PC-9 (cell line): ENCODE measurements at regions not wholly inside any gene's neighbourhood (a gene's known extent, or its start where the extent isn't known, plus 50 kb on each side); places are given as distances from the start of the nearest gene placed in this dataset.

Experiments
- BruUV-seq: library from RNA; stranded (reverse); fragments of 400-500 nt; replicated peaks from 2 replicates; lab custom pipeline; 2021; lab: Mats Ljungman, UMichigan
- CTCF ChIA-PET: fragments of 300-600 bp; sonication (Branson Sonifier 250); formaldehyde crosslinking; loops from one replicate; lab custom pipeline; 2022; ENCODE audit warnings: antibody characterized with exemption; lab: Charles Lee
- POLR2A ChIA-PET: fragments of 300-600 bp; sonication (Branson Sonifier 250); formaldehyde crosslinking; loops from one replicate; lab custom pipeline; 2022; ENCODE audit warnings: antibody characterized with exemption; ENCODE audit not compliant: unreplicated experiment; lab: Charles Lee
- DNase-seq, 2 experiments: peaks; one replicate each; pipeline versions ENCODE4 v3.0.0 to v3.0.0-alpha.2; 2015 to 2022; ENCODE audit warnings: mixed read lengths in 1 of 2
- H2AFZ ChIP-seq: fragments of 200-600 bp; sonication (generic); 2 replicates; pipeline ENCODE4 v1.8.1; 2017; ENCODE audit warnings: antibody characterized with exemption
- H3F3A ChIP-seq: fragments of 200-600 bp; sonication (generic); 2 replicates; pipeline ENCODE4 v1.8.1; 2017; ENCODE audit warnings: antibody characterized with exemption, mild to moderate bottlenecking, low read depth; ENCODE audit not compliant: insufficient read depth
- H3K27ac ChIP-seq: fragments of 200-600 bp; sonication (generic); 2 replicates; pipeline ENCODE4 v1.6.1; 2016; ENCODE audit warnings: mixed run types
- H3K27me3 ChIP-seq: fragments of 200-600 bp; sonication (generic); 2 replicates; pipeline ENCODE4 v1.6.1; 2016; ENCODE audit warnings: low read depth, mixed run types; ENCODE audit not compliant: insufficient read depth
- H3K36me3 ChIP-seq: fragments of 200-600 bp; sonication (generic); 2 replicates; pipeline ENCODE4 v1.6.1; 2016; ENCODE audit warnings: low read depth, mixed run types
- H3K4me1 ChIP-seq: fragments of 200-600 bp; sonication (generic); replicated peaks from 2 replicates; pipeline ENCODE4 v1.6.1; 2016; ENCODE audit warnings: mixed run types; ENCODE audit not compliant: insufficient read depth
- H3K4me2 ChIP-seq: fragments of 200-600 bp; sonication (generic); 2 replicates; pipeline ENCODE4 v1.6.1; 2017; ENCODE audit warnings: mixed run types
- H3K4me3 ChIP-seq: fragments of 200-600 bp; sonication (generic); 2 replicates; pipeline ENCODE4 v1.6.1; 2016; ENCODE audit warnings: mixed run types
- H3K79me2 ChIP-seq: fragments of 200-600 bp; sonication (generic); 2 replicates; pipeline ENCODE4 v1.6.1; 2017; ENCODE audit warnings: low read depth, mixed run types
- H3K9me2 ChIP-seq: fragments of 200-600 bp; sonication (generic); 2 replicates; pipeline ENCODE4 v1.8.1; 2017; ENCODE audit warnings: mild to moderate bottlenecking; ENCODE audit not compliant: insufficient read depth
- H3K9me3 ChIP-seq: fragments of 200-600 bp; sonication (generic); 2 replicates; pipeline ENCODE4 v1.8.1; 2016; ENCODE audit warnings: low read depth; ENCODE audit not compliant: insufficient read depth
- H4K20me1 ChIP-seq: fragments of 200-600 bp; sonication (generic); 2 replicates; pipeline ENCODE4 v1.8.1; 2017; ENCODE audit not compliant: insufficient read depth
- CTCF ChIP-seq: fragments of 200-600 bp; sonication (generic); conservative IDR thresholded peaks from 2 replicates; pipeline ENCODE4 v1.6.1; 2017; ENCODE audit warnings: mixed run types, antibody characterized with exemption, mild to moderate bottlenecking, moderate library complexity
- EZH2 ChIP-seq: fragments of 200-600 bp; sonication (generic); IDR thresholded peaks from 2 replicates; pipeline ENCODE4 v1.8.0; 2017; ENCODE audit warnings: antibody characterized with exemption, low read depth
- intact Hi-C: fragments of 100-400 bp; cut with micrococcal nuclease; formaldehyde crosslinking; loops from one replicate; pipeline ENCODE4 v1.10.0; 2022; ENCODE audit not compliant: unreplicated experiment

GRCh38 chr2:111673526-111673925 is 210.5 kb downstream of the ANAPC1 start:
- no peak overlapping the region for H2AFZ ChIP-seq
- BruUV-seq, result no TSS peak
- no peaks in the 10 kb centered on the region for H3K36me3 ChIP-seq
- H3K9me3 ChIP-seq, result no peaks in the 10 kb centered on the region
- no peak overlapping the region for H3K4me3 ChIP-seq
- no peak overlapping the region for H3K4me2 ChIP-seq
- DNase-seq, result no peak
- TF ChIP-seq CTCF, result no peak
- no peak for TF ChIP-seq EZH2
- H3K9me2 ChIP-seq, result no peaks in the 10 kb centered on the region
- no peak overlapping the region for H3K27ac ChIP-seq
- no peaks in the 10 kb centered on the region for H4K20me1 ChIP-seq
- H3F3A ChIP-seq, result no peaks in the 10 kb centered on the region
- intact Hi-C loops, result loop anchor here (10.0 kb wide), 1 partner anchor 999 kb away; the partner anchor contains the start of gene BUB1
- ChIA-PET POLR2A (no interaction called here), CTCF (no interaction called here)
- no peaks in the 10 kb centered on the region for H3K79me2 ChIP-seq
- no peaks in the 10 kb centered on the region for H3K27me3 ChIP-seq
- H3K4me1 ChIP-seq, result no peaks in the 10 kb centered on the region

GRCh38 chr2:111675419-111676194 is 208.4 kb downstream of the ANAPC1 start:
- Histone ChIP-seq H3K9me2 (no peaks in the 10 kb centered on the region), H3K4me3 (no peak overlapping the region), H3F3A (no peaks in the 10 kb centered on the region), H3K27ac (no peak overlapping the region), H4K20me1 (no peaks in the 10 kb centered on the region), H3K27me3 (no peaks in the 10 kb centered on the region), H3K4me2 (no peak overlapping the region), H3K79me2 (no peaks in the 10 kb centered on the region), H3K4me1 (no peaks in the 10 kb centered on the region), H3K9me3 (no peaks in the 10 kb centered on the region), H3K36me3 (no peaks in the 10 kb centered on the region), H2AFZ (no peak overlapping the region)
- TF ChIP-seq CTCF (no peak), EZH2 (no peak)
- no TSS peak for BruUV-seq
- ChIA-PET POLR2A (no interaction called here), CTCF (no interaction called here)
- intact Hi-C loops, result loop anchor here (10.0 kb wide), 1 partner anchor 1001 kb away; the partner anchor contains the start of gene BUB1
- DNase-seq, result no peak

GRCh38 chr2:111676291-111676822 is 207.6 kb downstream of the ANAPC1 start:
- H3K27ac ChIP-seq, result no peak overlapping the region
- no peaks in the 10 kb centered on the region for H3K36me3 ChIP-seq
- DNase-seq, result no peak
- intact Hi-C loops, result loop anchor here (10.0 kb wide), 1 partner anchor 1002 kb away; the partner anchor contains the start of gene BUB1
- ChIA-PET CTCF (no interaction called here), POLR2A (no interaction called here)
- BruUV-seq, result no TSS peak
- H3K79me2 ChIP-seq, result no peaks in the 10 kb centered on the region
- no peaks in the 10 kb centered on the region for H3F3A ChIP-seq
- H3K4me1 ChIP-seq, result no peaks in the 10 kb centered on the region
- no peaks in the 10 kb centered on the region for H3K9me2 ChIP-seq
- no peaks in the 10 kb centered on the region for H4K20me1 ChIP-seq
- H3K4me2 ChIP-seq, result no peak overlapping the region
- H3K27me3 ChIP-seq, result no peaks in the 10 kb centered on the region
- no peak for TF ChIP-seq CTCF
- TF ChIP-seq EZH2, result no peak
- H2AFZ ChIP-seq, result no peak overlapping the region
- no peaks in the 10 kb centered on the region for H3K9me3 ChIP-seq
- H3K4me3 ChIP-seq, result no peak overlapping the region
